Prostate gland (tissue), 1 donor: ENCODE measurements at regions not wholly inside any gene's neighbourhood (a gene's known extent, or its start where the extent isn't known, plus 50 kb on each side); places are given as distances from the start of the nearest gene placed in this dataset.

Experiments
- POLR2A ChIP-seq: fragments of 450-650 bp; IDR thresholded peaks from one replicate; pipeline ENCODE4 v1.6.1; 2016; ENCODE audit warnings: antibody characterized with exemption, mild to moderate bottlenecking
- POLR2AphosphoS5 ChIP-seq: sonication (generic); formaldehyde crosslinking; IDR thresholded peaks from one replicate; pipeline ENCODE4 v1.6.1; 2017; ENCODE audit warnings: antibody characterized with exemption

- TF ChIP-seq POLR2A (no peak), POLR2AphosphoS5 (no peak)
These were observed 122.8 kb upstream of the PITX1 start for GRCh38 chr5:135156715-135157404.
